ENCODE measurements at regions not wholly inside any gene's neighbourhood (a gene's known extent, or its start where the extent isn't known, plus 50 kb on each side); places are given as distances from the start of the nearest gene placed in this dataset.

GRCh38 chrX:88438209-88438608 is 308.8 kb upstream of the CPXCR1 start (continued):
- no peak for TF ChIP-seq ZNF462 (CRISPR knock-in tag; IDR thresholded peaks at IDR 0.05)

GRCh38 chrX:88439935-88440334 is 307.1 kb upstream of the CPXCR1 start:
- Histone ChIP-seq H3K4me1 (ENCODE audit: insufficient read depth) (no peaks in the 10 kb centered on the region), H3K27ac (ENCODE audit: low read depth) (no peak overlapping the region), H3K27me3 (ENCODE audit: insufficient read depth) (no peaks in the 10 kb centered on the region), H3K9me2 (ENCODE audit: insufficient read depth) (no peaks in the 10 kb centered on the region), H3F3A (replicated peaks; ENCODE audit: low read depth) (no peaks in the 10 kb centered on the region), H3K79me2 (replicated peaks; ENCODE audit: insufficient read depth) (no peaks in the 10 kb centered on the region), H3K4me2 (no peak overlapping the region), H3K4me3 (no peak overlapping the region), H4K20me1 (replicated peaks; ENCODE audit: insufficient read depth) (no peaks in the 10 kb centered on the region), H3K36me3 (ENCODE audit: insufficient read depth) (no peaks in the 10 kb centered on the region), H2AFZ (no peak overlapping the region)
- Mint-ChIP-seq H3K9me3 (peaks cover 6% of the 10 kb centered on the region; the same call in 2 of the 3 replicates), H3K36me3 (ENCODE audit: low read depth) (peaks cover 3% of the 10 kb centered on the region; the same call in 1 of the 3 replicates), H3K4me1 (no peaks in the 10 kb centered on the region), H3K27ac (no peak overlapping the region), H3K4me3 (no peak overlapping the region), H3K27me3 (ENCODE audit: insufficient read depth, low read depth, poor library complexity) (no peaks in the 10 kb centered on the region)
- ATAC-seq (no peak), DNase-seq (ENCODE audit: low spot score) (no peak)
- no peak for TF ChIP-seq STAT1 (IDR thresholded peaks at IDR 0.05; ENCODE audit: unreplicated experiment)
- no peak for TF ChIP-seq NANOG (IDR thresholded peaks at IDR 0.05; ENCODE audit: borderline replicate concordance)
- no peak for TF ChIP-seq ETS1 (IDR thresholded peaks at IDR 0.05)
- TF ChIP-seq ZNF331 (CRISPR knock-in tag; IDR thresholded peaks at IDR 0.05; ENCODE audit: low read depth), result no peak
- TF ChIP-seq REST (IDR thresholded peaks at IDR 0.05; ENCODE audit: unreplicated experiment), result no peak
- TF ChIP-seq EZH2phosphoT487 (IDR thresholded peaks at IDR 0.05; ENCODE audit: unreplicated experiment), result no peak
- TF ChIP-seq JUNB (IDR thresholded peaks at IDR 0.05; ENCODE audit: unreplicated experiment), result no peak

Data from GM23338 (cell line).